Mesenchymal stem cell (in vitro differentiated cells and primary cell): ENCODE measurements at regions not wholly inside any gene's neighbourhood (a gene's known extent, or its start where the extent isn't known, plus 50 kb on each side); places are given as distances from the start of the nearest gene placed in this dataset.
A peak's percentile ranks its signal among the peaks of the same experiment; 100 is the strongest.

ENCODE experiments used
- DNase-seq: peaks from one replicate; pipeline ENCODE4 v3.0.0-alpha.2; 2013
- H2AFZ ChIP-seq: one replicate; pipeline ENCODE4 v1.6.1; 2013; ENCODE audit warnings: low read depth, mild to moderate bottlenecking, control low read depth, inconsistent platforms, low read length, moderate library complexity
- H2AK5ac ChIP-seq: 2 replicates; pipeline ENCODE4 v1.6.1; 2013; ENCODE audit warnings: low read length, moderate library complexity, mild to moderate bottlenecking, inconsistent platforms; ENCODE audit not compliant: severe bottlenecking
- H2BK120ac ChIP-seq: one replicate; pipeline ENCODE4 v1.6.1; 2013; ENCODE audit warnings: low read depth, mild to moderate bottlenecking, inconsistent platforms, low read length, moderate library complexity
- H2BK12ac ChIP-seq, 2 experiments: one replicate each; pipeline ENCODE4 v1.6.1; 2013; ENCODE audit warnings: inconsistent platforms in 2 of 2, low read length in 2 of 2, mild to moderate bottlenecking in 2 of 2, moderate library complexity in 2 of 2, control low read depth in 1 of 2
- H2BK15ac ChIP-seq: one replicate; pipeline ENCODE4 v1.6.1; 2013; ENCODE audit warnings: mild to moderate bottlenecking, low read depth, inconsistent platforms; ENCODE audit not compliant: poor library complexity, severe bottlenecking
- H2BK5ac ChIP-seq: 2 replicates; pipeline ENCODE4 v1.6.1; 2013; ENCODE audit warnings: low read depth, mild to moderate bottlenecking, low read length, control low read depth, inconsistent platforms; ENCODE audit not compliant: poor library complexity, severe bottlenecking
- H3K14ac ChIP-seq, 2 experiments: one replicate each; pipeline ENCODE4 v1.6.1; 2013; ENCODE audit warnings: inconsistent platforms in 2 of 2, low read length in 2 of 2, control low read depth in 1 of 2, mild to moderate bottlenecking in 1 of 2, moderate library complexity in 1 of 2
- H3K18ac ChIP-seq, 2 experiments: one replicate each; pipeline ENCODE4 v1.6.1; 2013; ENCODE audit warnings: inconsistent platforms in 2 of 2, low read length in 2 of 2, control low read depth in 1 of 2, low read depth in 1 of 2, mild to moderate bottlenecking in 1 of 2
- H3K23ac ChIP-seq, 2 experiments: one replicate each; pipeline ENCODE4 v1.6.1; 2013; ENCODE audit warnings: inconsistent platforms in 2 of 2, low read length in 2 of 2, mild to moderate bottlenecking in 2 of 2, moderate library complexity in 2 of 2, control low read depth in 1 of 2
- H3K27ac ChIP-seq: 2 replicates; pipeline ENCODE4 v1.5.1; 2013; ENCODE audit warnings: mild to moderate bottlenecking, moderate library complexity, low read length, control low read depth, inconsistent platforms; ENCODE audit not compliant: poor library complexity, severe bottlenecking
- H3K27me3 ChIP-seq, 2 experiments: 2 replicates each; pipeline versions ENCODE4 v1.6.1 to v1.7.0; 2013; ENCODE audit warnings: low read length in 2 of 2, mild to moderate bottlenecking in 2 of 2, moderate library complexity in 2 of 2, control low read depth in 1 of 2, inconsistent platforms in 1 of 2; ENCODE audit not compliant: control insufficient read depth in 1 of 2, insufficient read depth in 1 of 2
- H3K36me3 ChIP-seq, 2 experiments: 2 replicates each; pipeline versions ENCODE4 v1.6.1 to v1.7.0; 2013; ENCODE audit warnings: low read length in 2 of 2, control low read depth in 1 of 2, inconsistent platforms in 1 of 2, low read depth in 1 of 2, mild to moderate bottlenecking in 1 of 2; ENCODE audit not compliant: insufficient read depth in 2 of 2, control insufficient read depth in 1 of 2
- H3K4ac ChIP-seq, 2 experiments: one replicate each; pipeline ENCODE4 v1.6.1; 2013; ENCODE audit warnings: inconsistent platforms in 2 of 2, low read length in 2 of 2, mild to moderate bottlenecking in 2 of 2, moderate library complexity in 2 of 2, control low read depth in 1 of 2, low read depth in 1 of 2
- H3K4me1 ChIP-seq: 2 replicates; pipeline ENCODE4 v1.6.1; 2013; ENCODE audit warnings: low read depth, low read length, control low read depth; ENCODE audit not compliant: control insufficient read depth, insufficient read depth
- H3K4me2 ChIP-seq: 2 replicates; pipeline ENCODE4 v1.6.1; 2013; ENCODE audit warnings: low read length, mild to moderate bottlenecking, inconsistent platforms; ENCODE audit not compliant: poor library complexity, severe bottlenecking
- H3K4me3 ChIP-seq, 2 experiments: 2 replicates each; pipeline versions ENCODE4 v1.5.1 to v1.7.0; 2013; ENCODE audit warnings: low read length in 2 of 2, mild to moderate bottlenecking in 2 of 2, control low read depth in 1 of 2, low read depth in 1 of 2; ENCODE audit not compliant: insufficient read depth in 1 of 2
- H3K79me1 ChIP-seq: replicated peaks from 2 replicates; pipeline ENCODE4 v1.6.1; 2013; ENCODE audit warnings: mild to moderate bottlenecking, control low read depth, low read length, inconsistent platforms; ENCODE audit not compliant: poor library complexity, severe bottlenecking
- H3K9ac ChIP-seq: 2 replicates; pipeline ENCODE4 v1.7.0; 2013; ENCODE audit warnings: mild to moderate bottlenecking, low read length, moderate library complexity
- H3K9me3 ChIP-seq: 2 replicates; pipeline ENCODE4 v1.7.0; 2013; ENCODE audit warnings: mild to moderate bottlenecking, low read length; ENCODE audit not compliant: control insufficient read depth
- H4K8ac ChIP-seq: one replicate; pipeline ENCODE4 v1.6.1; 2013; ENCODE audit warnings: inconsistent platforms, mild to moderate bottlenecking, low read length, moderate library complexity
- H4K91ac ChIP-seq: one replicate; pipeline ENCODE4 v1.6.1; 2013; ENCODE audit warnings: mild to moderate bottlenecking, low read length, inconsistent platforms
- WGBS: methylation state at CpG from one replicate; pipeline ENCODE4 v1.1.7; 2013; ENCODE audit warnings: mixed read lengths; 5-methylcytosine and 5-hydroxymethylcytosine counted together

DNA sequence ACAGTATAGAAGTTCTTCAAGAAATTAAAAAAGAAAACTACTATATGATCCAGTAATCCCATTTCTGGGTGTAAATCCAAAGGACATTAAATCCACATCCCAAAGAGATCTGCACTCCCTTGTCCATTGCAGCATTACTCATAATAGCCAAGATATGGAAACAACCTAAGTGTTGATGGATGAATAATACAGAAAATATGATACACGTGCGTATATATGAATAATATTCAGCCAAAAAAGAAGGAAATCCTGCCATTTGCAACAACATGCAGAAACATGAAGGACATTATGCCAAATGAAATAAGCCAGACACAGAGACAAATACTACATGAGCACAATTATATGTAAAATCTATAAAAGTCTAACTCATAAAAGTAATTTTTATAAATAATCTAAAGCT lies 306.3 kb upstream of the ANO3 start:
- no peak overlapping the region for H4K91ac ChIP-seq
- H3K27me3 ChIP-seq = no peaks in the 10 kb centered on the region
- no CpG with 5 or more reads among the region's 2 CpGs for WGBS
- H4K8ac ChIP-seq = no peak overlapping the region
- no peak overlapping the region for H2AK5ac ChIP-seq
- no peak overlapping the region for H3K4me2 ChIP-seq
- H2BK15ac ChIP-seq = no peak overlapping the region
- H3K14ac ChIP-seq = no peak overlapping the region
- no peak for DNase-seq
- H3K36me3 ChIP-seq = no peaks in the 10 kb centered on the region
- peaks cover 3% of the 10 kb centered on the region for H3K4me1 ChIP-seq
- no peak overlapping the region for H3K27ac ChIP-seq
- H2BK12ac ChIP-seq = no peak overlapping the region
- no peak overlapping the region for H2BK5ac ChIP-seq
- no peak overlapping the region for H3K23ac ChIP-seq
- no peak overlapping the region for H2BK120ac ChIP-seq
- H3K18ac ChIP-seq = no peak overlapping the region
- H2AFZ ChIP-seq = no peak overlapping the region
- H3K4me3 ChIP-seq = no peak overlapping the region
- no peaks in the 10 kb centered on the region for H3K9me3 ChIP-seq
- H3K4ac ChIP-seq = no peak overlapping the region
- no peaks in the 10 kb centered on the region for H3K79me1 ChIP-seq
- H3K9ac ChIP-seq = no peak overlapping the region

DNA sequence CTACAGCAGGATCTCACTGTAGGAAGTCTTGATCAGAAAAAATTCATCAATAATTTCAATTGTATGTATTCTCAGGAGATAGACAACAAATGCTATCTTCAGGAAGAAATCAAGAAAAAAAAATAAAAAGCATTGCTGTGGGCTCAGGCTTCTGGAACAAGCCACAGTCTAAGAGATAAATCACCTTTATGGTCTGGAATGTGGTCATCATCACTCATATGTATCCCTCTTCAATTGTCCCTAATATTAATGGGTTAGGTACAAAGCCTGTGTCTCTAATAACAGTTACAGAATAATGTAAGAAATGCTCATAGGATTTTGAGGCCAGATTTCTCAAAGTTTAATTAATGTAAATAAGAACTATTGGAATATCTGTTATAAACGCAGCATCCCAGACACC lies 305.9 kb upstream of the ANO3 start:
- Histone ChIP-seq H3K14ac (no peak overlapping the region), H2AFZ (no peak overlapping the region), H3K79me1 (no peaks in the 10 kb centered on the region), H4K8ac (no peak overlapping the region), H2BK120ac (no peak overlapping the region), H3K23ac (no peak overlapping the region), H3K4me3 (no peak overlapping the region), H2BK15ac (no peak overlapping the region), H3K27ac (no peak overlapping the region), H3K9me3 (no peaks in the 10 kb centered on the region), H3K9ac (no peak overlapping the region), H2AK5ac (no peak overlapping the region), H3K4me1 (peaks cover 3% of the 10 kb centered on the region), H3K4me2 (no peak overlapping the region), H2BK12ac (no peak overlapping the region), H3K27me3 (no peaks in the 10 kb centered on the region), H4K91ac (no peak overlapping the region), H3K36me3 (no peaks in the 10 kb centered on the region), H3K18ac (no peak overlapping the region), H2BK5ac (no peak overlapping the region), H3K4ac (no peak overlapping the region)
- 100% methylated on average over 1 of the region's 1 CpG for WGBS
- no peak for DNase-seq

DNA sequence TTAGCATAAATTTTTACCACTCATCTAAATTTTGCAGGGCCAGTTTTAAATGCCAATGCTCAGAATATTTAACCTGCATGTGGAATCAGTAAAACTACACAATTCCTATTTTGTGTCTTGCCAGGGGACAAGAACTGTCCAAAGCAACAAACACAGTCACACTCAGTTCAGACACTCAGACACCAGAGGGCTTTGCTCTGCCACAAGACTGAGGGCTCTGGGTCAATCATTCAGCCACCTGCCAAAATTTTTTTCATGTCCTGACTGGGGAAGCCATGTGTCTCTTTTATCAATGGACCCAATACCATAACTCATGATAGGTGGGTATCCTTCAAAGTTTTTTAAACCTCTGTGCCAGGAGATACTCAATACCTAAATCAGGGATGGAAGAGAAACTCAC lies 304.0 kb upstream of the ANO3 start:
- H3K18ac ChIP-seq = peak overlapping the region; percentile 79 to 95
- peak; percentile 21 for DNase-seq
- H2BK15ac ChIP-seq = no peak overlapping the region
- H2AFZ ChIP-seq = no peak overlapping the region
- H3K23ac ChIP-seq = no peak overlapping the region
- no peak overlapping the region for H4K8ac ChIP-seq
- H3K27ac ChIP-seq = no peak overlapping the region
- no peak overlapping the region for H3K14ac ChIP-seq
- no peaks in the 10 kb centered on the region for H3K9me3 ChIP-seq
- no peaks in the 10 kb centered on the region for H3K36me3 ChIP-seq
- H2BK12ac ChIP-seq = peak overlapping the region; percentile 94 to 99
- H2BK5ac ChIP-seq = no peak overlapping the region
- no peak overlapping the region for H3K4ac ChIP-seq
- no peaks in the 10 kb centered on the region for H3K79me1 ChIP-seq
- no peak overlapping the region for H3K4me3 ChIP-seq
- H3K4me2 ChIP-seq = no peak overlapping the region
- peaks cover 3% of the 10 kb centered on the region for H3K4me1 ChIP-seq
- no peak overlapping the region for H3K9ac ChIP-seq
- no peaks in the 10 kb centered on the region for H3K27me3 ChIP-seq
- H4K91ac ChIP-seq = peak overlapping the region; percentile 94
- no peak overlapping the region for H2AK5ac ChIP-seq
- no peak overlapping the region for H2BK120ac ChIP-seq

DNA sequence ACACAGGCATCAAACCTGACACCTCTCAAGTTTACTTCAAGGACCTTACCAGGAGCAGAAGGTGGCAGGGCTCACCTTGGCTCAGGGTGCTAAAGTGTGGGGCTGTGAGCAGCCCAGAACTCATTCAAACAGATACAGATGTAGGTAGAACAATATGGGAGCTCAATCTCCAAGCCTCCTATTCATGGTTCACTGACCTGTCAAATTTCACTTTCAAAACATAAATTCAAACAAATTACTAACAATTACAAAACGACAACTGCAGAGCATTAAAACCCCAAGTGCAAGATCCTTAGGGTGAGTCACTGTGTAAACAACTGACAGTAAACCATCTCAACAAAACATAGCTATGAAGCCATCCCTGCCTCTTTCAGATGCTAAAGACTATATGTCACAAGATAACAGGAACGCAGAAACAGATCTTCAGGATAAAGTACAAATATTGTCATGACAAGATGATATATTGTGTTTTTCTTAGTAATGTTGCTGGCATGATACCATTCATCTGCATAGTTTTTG lies 303.5 kb upstream of the ANO3 start:
- Histone ChIP-seq H3K18ac (peak overlapping the region; percentile 79 to 95), H3K4ac (no peak overlapping the region), H4K8ac (no peak overlapping the region), H3K36me3 (no peaks in the 10 kb centered on the region), H3K23ac (no peak overlapping the region), H4K91ac (peak overlapping the region; percentile 94), H3K27me3 (no peaks in the 10 kb centered on the region), H3K14ac (no peak overlapping the region), H3K4me3 (no peak overlapping the region), H3K4me2 (no peak overlapping the region), H2AK5ac (no peak overlapping the region), H2AFZ (no peak overlapping the region), H2BK12ac (peak overlapping the region; percentile 94 to 99), H2BK15ac (no peak overlapping the region), H3K9ac (no peak overlapping the region), H2BK120ac (no peak overlapping the region), H3K9me3 (no peaks in the 10 kb centered on the region), H3K4me1 (peaks cover 3% of the 10 kb centered on the region), H3K27ac (no peak overlapping the region), H2BK5ac (no peak overlapping the region), H3K79me1 (no peaks in the 10 kb centered on the region)
- 0% methylated on average over 2 of the region's 2 CpGs for WGBS
- DNase-seq = peak; percentile 88
